HG03354 (cell line): ENCODE measurements at regions not wholly inside any gene's neighbourhood (a gene's known extent, or its start where the extent isn't known, plus 50 kb on each side); places are given as distances from the start of the nearest gene placed in this dataset.
"Not testable (repeated sequence)": the region's sequence is repeated elsewhere in the genome, so short reads cannot be mapped to it uniquely, and the experiment has no call there.

Experiments used
- ATAC-seq: cut with Tn5 transposase; IDR thresholded peaks from one replicate; pipeline ENCODE4 v1.9.1; 2021; ENCODE audit warnings: mild to moderate bottlenecking; ENCODE audit not compliant: unreplicated experiment, poor library complexity, severe bottlenecking

DNA sequence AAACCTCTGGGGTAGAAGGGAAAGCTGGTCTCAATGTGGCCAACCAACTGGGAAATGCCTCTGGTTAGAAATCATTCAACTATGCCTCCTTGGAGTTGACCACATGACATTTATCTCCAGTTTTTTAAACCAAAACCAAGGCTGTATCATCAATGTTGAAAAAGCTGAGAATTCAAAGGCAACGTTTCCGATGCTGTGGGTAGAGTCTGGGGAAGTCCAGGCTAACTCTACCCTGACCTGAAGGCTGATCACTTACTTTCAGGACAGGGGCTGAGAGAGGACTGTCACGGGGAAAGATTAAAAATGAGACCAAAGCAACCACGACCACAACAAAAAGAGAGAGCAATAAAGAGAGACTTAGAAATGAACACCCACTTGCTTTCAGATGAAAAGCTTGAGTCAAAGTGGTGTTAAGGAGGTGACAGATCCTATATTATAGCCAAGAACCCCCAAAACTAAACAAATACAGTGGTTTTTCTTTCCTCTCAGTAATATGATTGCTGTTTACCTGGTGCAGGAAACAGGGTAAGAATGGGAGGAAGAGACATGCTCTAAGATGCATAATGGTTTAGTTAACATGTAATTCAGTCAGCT, 90.8 kb upstream of the TNFSF4 start:
- ATAC-seq, result peak; percentile 87

DNA sequence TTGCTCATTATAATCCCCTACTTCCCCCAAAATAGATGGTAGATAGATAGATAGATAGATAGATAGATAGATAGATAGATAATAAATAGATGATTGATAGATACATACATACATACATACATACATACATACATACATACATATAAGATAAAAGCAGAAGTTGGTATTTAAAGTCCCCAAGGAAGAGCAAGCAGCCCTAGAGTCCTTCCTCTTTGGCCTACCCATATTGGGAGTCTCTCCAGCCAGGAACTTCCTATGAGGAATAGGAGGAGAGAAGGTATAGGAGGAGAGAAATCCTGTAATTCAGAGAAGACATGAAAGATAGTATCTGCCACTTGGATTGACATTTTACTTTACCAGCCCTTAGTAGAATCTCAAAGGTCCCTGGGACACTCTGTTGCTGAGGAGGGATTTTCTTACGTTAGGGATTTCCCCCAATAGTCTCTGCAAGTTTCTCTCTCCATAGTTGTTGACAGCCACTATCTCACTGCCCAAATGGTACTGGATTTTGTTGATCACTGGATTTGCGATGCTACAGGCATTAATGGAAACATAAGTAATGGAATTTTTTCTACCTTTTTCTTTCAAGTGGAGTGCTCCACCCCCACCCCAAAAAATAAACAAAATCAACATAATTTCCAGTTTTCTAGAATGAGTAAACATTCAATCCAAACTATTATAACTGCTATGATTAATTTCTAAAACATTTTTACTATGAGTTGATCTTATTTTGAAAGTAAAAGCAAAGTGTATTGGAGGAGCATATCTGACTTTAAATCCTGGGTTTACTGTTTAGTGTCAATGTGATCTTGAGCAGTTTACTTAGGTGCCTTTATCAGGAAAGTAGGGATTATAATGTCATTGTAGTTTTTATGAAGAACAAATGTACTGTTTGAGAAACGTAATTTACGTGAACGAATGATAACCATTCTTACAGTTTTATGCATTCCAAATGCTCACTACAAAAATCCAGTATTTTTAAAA, 93.2 kb upstream of the TNFSF4 start:
- ATAC-seq, result no peak

DNA sequence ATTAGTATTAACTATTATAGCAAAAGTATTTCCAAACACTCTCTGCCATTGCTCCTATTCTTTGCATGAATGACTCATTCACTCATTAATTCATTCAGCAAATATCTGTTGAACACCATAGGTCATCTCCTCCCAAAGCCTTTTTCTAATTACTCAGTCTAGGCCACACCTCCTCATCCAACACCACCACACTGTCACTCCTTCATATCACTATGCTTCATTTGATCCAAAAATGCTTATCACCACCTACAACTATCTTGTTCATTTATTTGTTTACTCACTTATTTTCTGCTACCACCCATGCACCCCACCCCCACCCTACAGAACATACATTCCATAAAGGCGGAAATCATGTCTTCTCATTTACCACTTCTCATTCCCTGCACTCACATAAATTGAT, 94.4 kb upstream of the TNFSF4 start:
- no peak for ATAC-seq

DNA sequence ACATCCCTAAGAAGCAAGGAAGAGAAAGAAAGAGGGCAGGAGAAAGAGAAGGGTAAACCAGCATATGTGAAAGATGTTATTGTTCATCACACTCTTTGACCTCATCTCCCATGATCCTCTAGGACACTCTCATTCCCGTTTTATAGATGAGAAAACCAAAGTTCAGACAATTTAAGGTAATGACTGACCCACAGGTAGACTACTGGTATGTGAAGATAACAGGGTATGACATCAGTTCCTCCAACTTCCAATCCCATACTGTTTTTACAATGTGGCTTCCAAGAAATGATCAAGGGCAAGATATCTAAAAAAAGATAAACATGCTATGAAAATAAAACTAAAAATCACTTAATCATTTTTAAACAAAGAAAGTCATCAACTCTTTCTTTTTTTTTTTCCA, 95.2 kb upstream of the TNFSF4 start:
- no peak for ATAC-seq

DNA sequence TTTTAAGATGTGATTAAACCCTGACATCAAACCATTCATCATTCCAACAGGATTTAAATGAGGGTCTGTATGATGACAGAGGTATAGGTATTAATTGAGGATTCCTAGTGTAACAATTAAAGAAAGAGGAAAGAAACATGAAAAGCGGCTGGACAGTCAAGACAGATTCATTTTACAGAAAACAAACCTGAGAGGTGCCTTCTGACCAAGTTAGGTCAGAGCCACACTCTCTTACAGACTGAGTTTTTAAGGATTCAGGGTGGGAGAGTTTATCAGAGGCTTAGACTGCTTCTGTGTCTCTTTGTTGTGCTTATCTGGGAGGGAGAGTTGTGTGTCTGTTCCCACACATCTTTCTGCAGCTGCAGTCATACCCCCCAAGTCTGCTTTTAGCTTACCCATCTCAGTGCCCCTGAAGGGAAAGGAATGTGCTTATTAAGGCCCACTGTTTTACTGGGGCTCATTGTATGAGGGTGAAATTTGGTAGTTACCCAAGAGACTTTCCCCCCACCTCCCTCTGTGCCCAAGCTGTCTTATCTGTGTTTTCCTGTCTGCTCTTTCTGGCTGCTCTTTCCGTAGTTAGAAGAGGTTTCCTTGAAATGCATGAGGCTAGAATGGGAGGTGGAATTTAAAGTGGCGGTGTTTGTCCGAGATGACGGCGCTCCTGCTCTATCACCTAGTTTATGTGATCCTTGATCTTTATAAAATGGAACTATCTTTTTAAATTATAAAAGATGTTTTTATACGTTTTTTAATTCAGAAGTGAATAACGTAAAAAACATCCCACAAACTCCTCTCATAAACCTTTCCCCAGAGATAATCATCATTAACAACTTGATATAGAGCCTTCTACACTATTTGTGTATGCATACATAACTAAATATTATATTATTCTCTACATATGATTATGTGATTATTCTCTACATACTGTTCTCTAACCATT, 96.0 kb upstream of the TNFSF4 start:
- no peak for ATAC-seq

DNA sequence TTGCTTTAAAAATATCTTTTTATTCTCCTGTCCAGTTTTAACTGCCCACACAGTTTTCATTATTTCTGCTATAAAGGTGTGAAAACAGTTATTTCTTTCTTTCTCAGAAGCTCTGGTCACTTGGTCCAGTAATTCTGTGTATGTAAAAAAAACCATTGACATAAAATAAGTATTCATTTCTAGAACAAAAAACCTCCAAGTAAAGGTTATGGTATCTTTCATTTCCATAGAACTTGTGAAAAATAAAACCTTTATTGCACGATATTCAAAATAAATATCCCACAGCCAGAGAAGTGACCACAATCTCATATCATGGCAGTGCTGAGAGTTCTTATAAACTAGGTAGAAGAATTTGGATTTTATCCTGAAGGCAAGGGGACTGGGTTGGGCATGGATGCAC, 96.9 kb upstream of the TNFSF4 start:
- no peak for ATAC-seq

DNA sequence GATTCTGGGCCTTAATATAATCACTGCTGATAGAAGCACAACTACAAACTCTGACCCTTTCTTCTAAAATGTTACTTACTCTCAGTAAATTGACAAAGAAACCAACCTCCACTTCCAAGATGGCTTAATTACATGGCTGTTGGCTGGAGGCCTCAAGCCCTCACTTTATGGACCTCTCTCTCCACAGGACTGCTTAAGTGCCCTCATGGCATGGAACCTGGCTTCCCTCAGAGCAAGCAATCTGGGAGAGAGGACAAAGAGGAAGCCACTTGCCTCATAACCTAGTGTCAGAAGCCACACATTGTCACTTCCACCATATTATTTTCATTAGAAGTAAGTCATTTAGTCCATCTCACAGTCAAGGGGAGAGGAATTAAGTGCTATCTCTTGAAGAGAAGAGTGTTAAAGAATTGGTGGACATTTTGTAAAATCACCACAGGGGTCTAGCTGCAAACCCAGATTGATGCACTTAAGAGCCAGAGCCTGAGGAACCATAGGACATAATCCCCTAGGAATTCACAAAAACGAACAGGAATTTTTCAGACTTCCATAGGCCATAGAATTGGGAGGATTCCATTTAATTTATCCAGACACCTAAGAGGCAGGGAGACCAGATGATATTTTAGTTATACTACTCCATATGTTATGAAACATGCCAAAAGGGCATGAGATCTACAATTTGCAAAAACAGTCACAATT, 97.5 kb upstream of the TNFSF4 start:
- no peak for ATAC-seq

DNA sequence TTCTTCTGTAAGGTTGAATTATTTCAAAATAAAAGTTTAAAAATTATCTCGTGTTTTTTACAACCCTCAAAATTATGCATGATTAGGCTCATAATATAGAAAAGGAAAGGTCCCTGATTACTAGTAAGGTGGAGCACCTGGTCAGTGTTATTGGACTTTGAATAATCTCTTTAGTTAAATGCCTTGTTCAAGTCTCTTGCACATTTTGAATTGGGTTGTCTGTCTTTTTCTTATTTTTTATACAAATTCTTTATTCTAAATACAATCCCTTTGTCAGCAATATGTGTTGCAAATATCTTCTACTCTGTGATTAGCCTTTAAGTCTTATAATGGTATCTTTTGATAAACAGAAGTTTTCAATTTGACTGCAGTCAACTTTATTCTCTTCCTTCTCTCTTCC, 100.7 kb upstream of the TNFSF4 start:
- no peak for ATAC-seq

DNA sequence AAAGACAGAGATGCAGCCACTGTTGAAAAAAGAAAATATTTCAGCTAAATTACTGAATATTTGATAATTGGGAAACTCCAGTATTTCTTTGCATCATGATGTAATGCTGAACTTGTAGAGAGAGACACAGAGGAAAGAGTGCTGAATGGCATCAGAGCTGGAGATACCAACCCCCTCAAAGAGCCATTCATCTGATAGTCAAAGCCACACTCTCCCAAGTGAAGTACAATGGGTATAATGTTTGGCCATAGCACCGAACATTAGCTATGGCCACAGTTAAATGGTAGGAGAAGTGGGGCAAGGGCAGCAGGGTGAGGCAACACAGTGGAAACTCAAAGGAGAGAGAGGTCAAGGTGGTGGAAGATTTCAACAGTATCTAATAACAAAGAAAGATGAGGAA, 107.5 kb upstream of the TNFSF4 start:
- ATAC-seq, result no peak

DNA sequence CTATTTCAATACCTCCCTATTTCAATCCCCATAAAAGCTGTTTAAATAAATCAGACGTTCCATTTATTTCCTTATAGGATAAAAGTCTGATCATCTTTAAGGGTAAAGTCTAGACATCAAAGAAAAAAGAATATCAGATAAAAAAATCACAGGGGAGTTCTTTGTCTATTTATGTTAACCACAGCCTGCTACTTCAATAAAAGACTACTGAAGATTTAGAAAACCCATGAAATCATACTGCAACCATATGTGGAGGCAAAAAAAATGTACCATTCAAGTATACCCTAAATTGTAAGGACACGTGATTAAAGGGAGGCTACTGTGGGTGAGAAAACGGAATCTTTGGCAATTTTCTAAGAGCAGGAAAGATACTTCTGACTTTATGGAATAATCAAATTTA, 108.2 kb upstream of the TNFSF4 start:
- no peak for ATAC-seq

DNA sequence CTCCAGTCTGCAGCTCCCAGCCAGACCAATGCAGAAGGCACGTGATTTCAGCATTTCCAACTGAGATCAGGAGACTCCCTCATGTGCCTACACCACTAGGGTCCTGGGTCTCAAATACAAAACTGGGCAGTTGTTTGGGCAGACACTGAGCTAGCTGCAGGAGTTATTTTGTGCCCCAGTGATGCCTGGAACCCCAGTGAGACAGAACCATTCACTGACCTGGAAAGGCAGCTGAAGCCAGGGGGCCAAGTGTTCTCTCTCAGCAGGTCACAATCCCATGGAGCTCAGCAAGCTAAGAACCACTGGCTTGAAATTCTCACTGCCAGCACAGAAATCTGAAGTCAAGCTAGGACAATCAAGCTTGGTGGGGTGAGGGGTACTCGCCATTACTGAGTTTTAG, 111.7 kb upstream of the TNFSF4 start:
- no peak for ATAC-seq

DNA sequence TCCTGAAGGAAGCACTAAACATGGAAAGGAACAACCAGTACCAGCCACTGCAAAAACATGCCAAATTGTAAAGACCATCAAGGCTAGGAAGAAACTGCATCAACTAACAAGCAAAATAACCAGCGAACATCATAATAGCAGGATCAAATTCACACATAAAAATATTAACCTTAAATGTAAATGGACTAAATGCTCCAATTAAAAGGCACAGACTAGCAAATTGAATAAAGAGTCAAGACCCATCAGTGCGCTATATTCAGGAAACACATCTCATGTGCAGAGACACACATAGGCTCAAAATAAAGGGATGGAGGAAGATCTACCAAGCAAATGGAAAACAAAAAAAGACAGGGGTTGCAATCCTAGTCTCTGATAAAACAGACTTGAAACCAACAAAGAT, 117.2 kb upstream of the TNFSF4 start:
- not testable (repeated sequence) for ATAC-seq

DNA sequence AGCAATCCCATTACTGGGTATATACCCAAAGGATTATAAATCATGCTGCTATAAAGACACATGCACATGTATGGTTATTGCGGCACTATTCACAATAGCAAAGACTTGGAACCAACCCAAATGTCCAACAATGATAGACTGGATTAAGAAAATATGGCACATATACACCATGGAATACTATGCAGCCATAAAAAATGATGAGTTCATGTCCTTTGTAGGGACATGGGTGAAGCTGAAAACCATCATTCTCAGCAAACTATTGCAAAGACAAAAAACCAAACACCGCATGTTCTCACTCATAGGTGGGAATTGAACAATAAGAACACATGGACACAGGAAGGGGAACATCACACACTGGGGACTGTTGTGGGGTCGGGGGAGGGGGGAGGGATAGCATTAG, 120.9 kb upstream of the TNFSF4 start:
- ATAC-seq, result not testable (repeated sequence)

DNA sequence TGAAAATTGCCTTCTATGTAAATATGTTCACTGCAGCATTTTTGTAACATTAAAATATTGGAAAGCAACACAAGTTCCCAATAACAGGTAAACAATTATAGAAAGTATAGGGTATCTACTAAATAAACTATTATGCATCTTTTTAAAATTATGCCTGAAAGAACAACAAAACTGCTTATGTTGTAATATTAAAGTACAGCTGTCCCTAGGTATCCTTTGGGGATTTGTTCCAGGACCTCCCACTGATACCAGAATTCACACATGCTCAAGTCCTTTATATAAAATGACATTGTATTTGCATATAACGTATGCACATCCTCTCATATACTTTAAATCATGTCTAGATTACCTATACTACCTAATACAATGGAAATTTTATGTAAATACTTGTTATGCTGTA, 121.8 kb upstream of the TNFSF4 start:
- no peak for ATAC-seq

DNA sequence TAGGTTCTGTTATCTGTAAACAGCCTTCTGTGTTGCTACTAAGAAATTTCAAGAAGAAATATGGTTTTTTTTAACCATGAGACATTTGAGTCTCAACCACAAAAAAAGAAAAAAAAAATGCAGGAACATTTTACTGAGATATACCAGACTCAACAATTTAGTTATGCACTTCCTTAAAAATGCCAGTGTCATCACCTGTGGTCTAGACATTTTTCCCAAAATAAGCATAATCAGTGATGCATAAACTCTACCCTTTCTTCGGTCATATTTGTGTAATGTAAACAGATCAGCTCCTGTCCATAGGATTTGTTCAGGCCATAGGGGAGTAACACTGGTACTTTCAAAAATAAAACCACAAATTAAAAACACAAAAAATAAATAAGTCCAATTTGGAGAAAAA, 122.6 kb upstream of the TNFSF4 start:
- no peak for ATAC-seq

DNA sequence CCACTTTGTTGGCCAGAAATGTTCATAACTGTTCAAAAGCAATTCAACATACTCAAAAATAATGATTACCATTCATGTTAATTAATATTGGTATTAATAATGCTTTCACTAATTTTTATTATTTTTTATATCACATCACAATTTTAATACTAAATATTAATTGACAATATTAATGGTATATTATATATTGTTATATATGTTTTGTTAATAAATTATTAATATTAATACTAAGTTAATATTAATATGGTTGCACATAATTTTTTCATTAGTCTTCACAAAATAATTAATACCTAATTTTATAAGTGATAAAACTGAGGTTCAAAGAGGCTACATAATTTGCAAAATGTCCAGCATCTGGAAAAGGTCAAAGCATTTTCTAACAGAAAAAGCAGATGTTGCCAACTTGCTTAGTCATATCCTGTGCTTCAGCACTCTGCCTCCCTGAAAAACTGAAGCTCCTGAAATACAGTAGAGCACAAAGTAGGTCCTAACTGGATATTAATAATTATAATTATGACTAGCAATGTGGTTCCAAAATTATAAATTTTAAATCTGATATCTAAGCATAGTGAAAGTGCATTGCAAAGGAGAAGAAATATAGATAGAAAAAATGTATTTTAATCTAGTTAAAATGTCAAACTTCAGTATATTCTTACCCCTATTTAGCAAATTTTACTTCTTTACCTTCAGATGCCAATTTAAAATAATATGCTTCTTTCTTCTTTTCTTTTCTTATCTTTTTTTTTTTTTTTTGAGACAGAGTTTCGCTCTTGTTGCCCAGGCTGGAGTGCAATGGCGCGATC, 123.2 kb upstream of the TNFSF4 start:
- no peak for ATAC-seq

DNA sequence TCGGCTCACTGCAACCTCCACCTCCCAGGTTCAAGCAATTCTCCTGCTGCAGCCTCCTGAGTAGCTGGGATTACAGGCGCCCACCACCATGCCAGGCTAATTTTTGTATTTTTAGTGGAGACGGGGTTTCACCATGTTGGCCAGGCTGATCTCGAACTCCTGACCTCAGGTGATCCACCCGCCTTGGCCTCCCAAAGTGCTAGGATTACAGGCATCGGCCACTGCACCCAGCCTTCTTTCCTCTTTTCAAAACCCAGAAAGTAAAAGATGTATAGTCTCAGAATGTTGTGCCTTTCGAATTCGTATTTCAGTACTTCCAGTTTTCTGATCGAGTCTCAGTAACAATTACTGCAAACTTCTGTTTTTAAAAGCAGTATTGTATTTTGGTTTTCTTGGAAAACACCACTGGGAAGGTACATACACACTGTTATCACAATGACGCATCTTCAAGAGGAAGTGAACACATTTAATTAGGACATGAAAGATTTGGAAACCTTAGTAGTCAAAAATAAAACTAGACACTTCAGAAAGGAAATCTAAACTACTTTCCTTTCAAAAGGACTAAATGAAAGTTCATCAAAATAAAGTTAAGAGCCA, 123.9 kb upstream of the TNFSF4 start:
- not testable (repeated sequence) for ATAC-seq

DNA sequence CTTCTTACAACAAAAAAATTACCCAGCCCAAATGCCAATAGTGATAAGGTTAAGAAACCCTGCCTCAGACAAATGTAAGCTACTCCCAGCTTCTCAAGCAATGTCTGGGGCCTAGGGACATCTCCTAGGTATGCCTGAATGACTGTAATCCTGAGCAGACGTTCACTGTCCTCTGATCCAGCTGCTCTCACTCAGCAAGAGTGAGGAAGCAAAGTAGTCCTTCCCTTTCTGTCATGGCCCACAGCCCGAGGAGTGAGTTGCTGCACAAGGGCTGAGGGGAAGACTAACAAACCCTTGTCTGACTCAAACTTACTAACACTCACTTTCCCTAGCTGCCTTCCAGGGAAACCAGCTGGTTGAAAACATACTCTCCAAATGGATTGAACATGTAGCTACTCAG, 124.9 kb upstream of the TNFSF4 start:
- ATAC-seq, result no peak

DNA sequence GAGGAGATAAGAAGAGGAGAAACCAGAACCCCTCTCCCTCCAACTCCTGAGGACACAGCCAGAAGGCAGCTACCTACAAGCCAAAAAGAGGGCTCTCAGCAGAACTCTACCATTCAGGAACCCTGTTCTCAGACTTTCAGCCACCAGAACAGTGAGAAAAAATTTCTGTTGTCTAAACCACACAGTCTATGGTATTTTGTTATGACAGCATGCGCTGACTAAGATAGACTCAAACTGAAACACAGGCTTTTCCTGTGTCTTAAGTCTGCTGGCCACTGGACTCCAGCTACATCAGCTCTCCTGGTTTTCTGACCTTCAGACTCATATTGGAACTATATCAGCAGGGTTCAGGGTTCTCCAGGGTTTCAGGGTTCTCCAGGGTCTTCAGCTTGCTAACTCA, 126.5 kb upstream of the TNFSF4 start:
- peak; percentile 77 for ATAC-seq
